AG10803 (cell line): ENCODE measurements at regions not wholly inside any gene's neighbourhood (a gene's known extent, or its start where the extent isn't known, plus 50 kb on each side); places are given as distances from the start of the nearest gene placed in this dataset.
A peak's percentile ranks its signal among the peaks of the same experiment; 100 is the strongest.

Experiments used
- DNase-seq: peaks from one replicate; pipeline ENCODE4 v3.0.0; 2010; ENCODE audit warnings: low read depth
- H3K4me3 ChIP-seq: 2 replicates; pipeline ENCODE4 v1.5.1; 2011; ENCODE audit warnings: mild to moderate bottlenecking, low read length, control low read depth
- CTCF ChIP-seq: conservative IDR thresholded peaks from 2 replicates; pipeline ENCODE4 v1.5.1; 2011; ENCODE audit warnings: mild to moderate bottlenecking, low read length, control low read depth, inconsistent platforms

- no peak overlapping the region for H3K4me3 ChIP-seq
- no peak for DNase-seq
- TF ChIP-seq CTCF = no peak
These were observed 542.9 kb downstream of the PLPP3 start for GRCh38 chr1:56036479-56036878.

- peak; percentile 24 for DNase-seq
- TF ChIP-seq CTCF = no peak
- H3K4me3 ChIP-seq = no peak overlapping the region
These were observed 544.4 kb downstream of the PLPP3 start for GRCh38 chr1:56034847-56035481.

- DNase-seq = peak; percentile 71
- no peak for TF ChIP-seq CTCF
- H3K4me3 ChIP-seq = no peak overlapping the region
These were observed 545.1 kb downstream of the PLPP3 start for GRCh38 chr1:56034222-56034621.

GRCh38 chr1:56033321-56034037 is 545.9 kb downstream of the PLPP3 start:
- TF ChIP-seq CTCF = no peak
- DNase-seq = no peak
- H3K4me3 ChIP-seq = no peak overlapping the region

- no peak for TF ChIP-seq CTCF
- DNase-seq = peak; percentile 27
- no peak overlapping the region for H3K4me3 ChIP-seq
These were observed 547.2 kb downstream of the PLPP3 start for GRCh38 chr1:56032096-56032676.

GRCh38 chr1:56031001-56031400 is 548.4 kb downstream of the PLPP3 start:
- DNase-seq = no peak
- TF ChIP-seq CTCF = no peak
- H3K4me3 ChIP-seq = no peak overlapping the region

- H3K4me3 ChIP-seq = no peak overlapping the region
- TF ChIP-seq CTCF = no peak
- DNase-seq = no peak
These were observed 549.9 kb downstream of the PLPP3 start for GRCh38 chr1:56029319-56030003.
